K562 (cell line): ENCODE measurements at regions not wholly inside any gene's neighbourhood (a gene's known extent, or its start where the extent isn't known, plus 50 kb on each side); places are given as distances from the start of the nearest gene placed in this dataset.

ENCODE experiments used
- AFF1 ChIP-seq, 2 experiments: fragments of 450-650 bp; IDR thresholded peaks; 2 replicates each; pipeline ENCODE4 v1.6.1; 2018; ENCODE audit warnings: mild to moderate bottlenecking in 2 of 2, low read depth in 1 of 2; ENCODE audit not compliant: partially characterized antibody in 2 of 2
- ETV1 ChIP-seq: fragments of 450-650 bp; conservative IDR thresholded peaks from 2 replicates; pipeline ENCODE4 v1.6.1; 2016; ENCODE audit warnings: missing genetic modification characterization, control low read depth, low read depth, missing compliant biosample characterization
- FOXA1 ChIP-seq: fragments of 450-650 bp; IDR thresholded peaks from 2 replicates; pipeline ENCODE4 v1.6.1; 2016; ENCODE audit warnings: mild to moderate bottlenecking, borderline replicate concordance
- JUND ChIP-seq, 2 experiments: IDR thresholded peaks; 2 replicates in 1 of 2; 3 replicates in 1 of 2; pipeline ENCODE4 v1.6.1; 2011; ENCODE audit warnings: borderline replicate concordance in 2 of 2, low read depth in 2 of 2, low read length in 2 of 2, improper control_type of control experiment in 1 of 2, missing biosample characterization in 1 of 2, missing genetic modification characterization in 1 of 2, missing genetic modification reagents in 1 of 2
- KAT7 ChIP-seq: sonication (generic); formaldehyde crosslinking; IDR thresholded peaks from 2 replicates; pipeline ENCODE4 v1.8.0; 2022; ENCODE audit warnings: missing genetic modification reagents, mild to moderate bottlenecking, borderline replicate concordance
- KLF6 ChIP-seq: fragments of 250-450 bp; sonication (Bioruptor Pico); IDR thresholded peaks from 2 replicates; pipeline ENCODE4 v1.4.0; 2020; ENCODE audit warnings: mild to moderate bottlenecking, moderate library complexity, borderline replicate concordance
- PHF21A ChIP-seq: fragments of 450-650 bp; IDR thresholded peaks from 2 replicates; pipeline ENCODE4 v1.6.1; 2017; ENCODE audit warnings: low read depth, borderline replicate concordance
- REST ChIP-seq, 2 experiments: fragments of 450-650 bp; formaldehyde crosslinking in 1 of 2; IDR thresholded peaks; 2 replicates each; pipeline versions ENCODE4 v1.4.0 to v1.6.1; 2014 to 2020; ENCODE audit warnings: mild to moderate bottlenecking in 2 of 2, borderline replicate concordance in 1 of 2, low read depth in 1 of 2
- TBP ChIP-seq: optimal IDR thresholded peaks from 2 replicates; pipeline ENCODE3; 2011; ENCODE audit warnings: low read depth, low read length, improper control_type of control experiment
- ZNF175 ChIP-seq: fragments of 200-800 bp; sonication (Bioruptor generic); IDR thresholded peaks from 2 replicates; pipeline ENCODE4 v1.6.1; 2016; ENCODE audit warnings: low read depth, mild to moderate bottlenecking, missing genetic modification characterization, missing compliant biosample characterization
- ZNF583 ChIP-seq: fragments of 250-450 bp; sonication (Bioruptor Pico); IDR thresholded peaks from 2 replicates; pipeline ENCODE4 v1.4.0; 2020
- TF ChIP-seq, protein P1 (sequence below), 3 experiments: IDR thresholded peaks in 2 of 3; conservative IDR thresholded peaks in 1 of 3; 2 replicates each; pipeline ENCODE4 v1.5.1; 2011 to 2012; ENCODE audit warnings: low read length in 3 of 3, mild to moderate bottlenecking in 3 of 3, control low read depth in 2 of 3, improper control_type of control experiment in 1 of 3, inconsistent platforms in 1 of 3, low read depth in 1 of 3, mixed read lengths in 1 of 3, moderate library complexity in 1 of 3; ENCODE audit not compliant: insufficient read depth in 2 of 3

DNA sequence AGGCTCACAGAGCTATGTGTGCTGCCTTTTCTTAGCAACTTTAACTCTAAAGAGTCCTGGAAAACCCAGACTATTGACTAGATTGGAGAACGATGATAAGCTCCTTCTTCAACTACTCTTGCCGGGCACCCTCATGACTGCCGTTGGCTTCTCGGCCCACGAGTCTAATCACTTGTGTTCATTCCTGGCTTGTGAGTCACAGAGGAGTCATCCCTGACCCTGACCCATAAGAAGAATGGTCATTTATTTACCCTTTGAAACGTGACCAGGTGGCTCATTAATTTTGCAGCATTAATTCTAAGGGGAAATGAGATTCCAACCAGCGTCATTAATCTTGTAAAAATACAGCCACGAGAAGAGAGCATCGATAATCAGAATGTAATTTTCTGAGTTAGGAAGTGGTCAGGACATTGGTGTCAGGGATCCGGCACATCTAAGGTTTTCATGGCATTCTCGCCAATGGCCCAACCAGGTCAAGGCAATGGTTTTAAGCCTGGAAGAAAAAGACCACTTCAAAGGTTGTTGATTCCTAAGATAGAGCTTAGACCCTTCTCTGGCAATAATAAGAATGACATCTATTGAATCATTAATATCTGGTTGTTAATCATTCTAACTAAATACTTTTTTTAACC lies 183.6 kb upstream of the RUNX1 start (continued):
- TF ChIP-seq, protein P1, sequence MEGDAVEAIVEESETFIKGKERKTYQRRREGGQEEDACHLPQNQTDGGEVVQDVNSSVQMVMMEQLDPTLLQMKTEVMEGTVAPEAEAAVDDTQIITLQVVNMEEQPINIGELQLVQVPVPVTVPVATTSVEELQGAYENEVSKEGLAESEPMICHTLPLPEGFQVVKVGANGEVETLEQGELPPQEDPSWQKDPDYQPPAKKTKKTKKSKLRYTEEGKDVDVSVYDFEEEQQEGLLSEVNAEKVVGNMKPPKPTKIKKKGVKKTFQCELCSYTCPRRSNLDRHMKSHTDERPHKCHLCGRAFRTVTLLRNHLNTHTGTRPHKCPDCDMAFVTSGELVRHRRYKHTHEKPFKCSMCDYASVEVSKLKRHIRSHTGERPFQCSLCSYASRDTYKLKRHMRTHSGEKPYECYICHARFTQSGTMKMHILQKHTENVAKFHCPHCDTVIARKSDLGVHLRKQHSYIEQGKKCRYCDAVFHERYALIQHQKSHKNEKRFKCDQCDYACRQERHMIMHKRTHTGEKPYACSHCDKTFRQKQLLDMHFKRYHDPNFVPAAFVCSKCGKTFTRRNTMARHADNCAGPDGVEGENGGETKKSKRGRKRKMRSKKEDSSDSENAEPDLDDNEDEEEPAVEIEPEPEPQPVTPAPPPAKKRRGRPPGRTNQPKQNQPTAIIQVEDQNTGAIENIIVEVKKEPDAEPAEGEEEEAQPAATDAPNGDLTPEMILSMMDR (IDR thresholded peaks at IDR 0.05 in 2 of 3, conservative IDR thresholded peaks at IDR 0.05 in 1 of 3; ENCODE audit: insufficient read depth in 2 of 3, low read depth in 1 of 3, low read length in 3 of 3), result no peak
- TF ChIP-seq KLF6 (CRISPR knock-in tag) (no peak), AFF1 (IDR thresholded peaks at IDR 0.05; ENCODE audit: low read depth in 1 of 2, partially characterized antibody in 2 of 2) (peak in 1 of 2 experiments; percentile 47), TBP (no peak), PHF21A (no peak), JUND (IDR thresholded peaks at IDR 0.05; ENCODE audit: borderline replicate concordance, low read depth, low read length) (peak; percentile 98), JUND (tag; IDR thresholded peaks at IDR 0.05; ENCODE audit: borderline replicate concordance, low read depth, low read length) (peak; percentile 97; the same call in 2 of the 3 replicates), ZNF175 (CRISPR knock-in tag) (0 out of 2 replicates have a peak, but pooled peaks have one; percentile 39), REST (IDR thresholded peaks at IDR 0.05; ENCODE audit: borderline replicate concordance) (no peak), REST (CRISPR knock-in tag; IDR thresholded peaks at IDR 0.05; ENCODE audit: low read depth) (no peak), FOXA1 (no peak), KAT7 (CRISPR knock-in tag) (no peak), ETV1 (tag) (no peak), ZNF583 (CRISPR knock-in tag) (no peak)
